ENCODE measurements at regions not wholly inside any gene's neighbourhood (a gene's known extent, or its start where the extent isn't known, plus 50 kb on each side); places are given as distances from the start of the nearest gene placed in this dataset.
"Not testable (repeated sequence)": the region's sequence is repeated elsewhere in the genome, so short reads cannot be mapped to it uniquely, and the experiment has no call there.

DNA sequence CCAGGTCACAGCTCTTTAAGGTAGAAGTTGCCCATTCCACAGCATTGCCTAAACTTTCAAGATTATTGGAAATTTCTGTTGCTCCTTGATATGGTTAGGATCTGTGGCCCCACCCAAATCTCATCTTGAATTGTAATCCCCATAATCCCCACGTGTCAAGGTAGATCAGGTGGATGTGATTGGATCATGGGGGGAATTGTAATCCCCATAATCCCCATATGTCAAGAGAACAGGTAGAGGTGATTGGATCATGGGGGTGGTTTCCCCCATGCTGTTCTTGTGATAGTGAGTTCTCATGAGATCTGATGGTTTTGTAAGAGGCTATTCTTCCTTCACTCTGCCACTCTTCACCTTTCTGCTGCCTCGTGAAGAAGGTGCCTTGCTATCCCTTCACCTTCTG lies 327.4 kb upstream of the MAP3K7 start:
- no peak for ATAC-seq

GRCh38 chr6:90913266-90913960 lies 326.5 kb upstream of the MAP3K7 start:
- DNase-seq (no peak), ATAC-seq (no peak)

More for the DNA sequence above, 327.4 kb upstream of the MAP3K7 start:
- no peak for DNase-seq

DNA sequence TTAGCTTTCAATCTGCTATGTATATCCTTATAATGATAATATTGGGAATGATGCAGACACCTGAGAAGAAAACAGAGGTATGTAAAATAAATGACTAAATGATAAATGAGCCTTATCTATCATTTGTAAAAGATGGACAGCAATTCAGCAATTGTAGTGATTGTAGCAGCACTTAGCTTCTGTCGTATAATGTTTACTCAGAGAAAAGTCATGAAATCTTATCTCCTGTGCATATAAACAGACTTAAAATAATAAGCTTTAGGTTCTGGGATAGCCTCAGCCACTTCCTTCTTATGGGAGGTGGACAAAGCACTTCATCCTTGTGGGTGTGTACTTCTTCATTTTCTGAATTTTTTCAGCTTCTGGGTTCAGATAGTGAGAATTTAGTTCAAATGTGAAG lies 324.8 kb upstream of the MAP3K7 start:
- no peak for ATAC-seq
- DNase-seq, result no peak

DNA sequence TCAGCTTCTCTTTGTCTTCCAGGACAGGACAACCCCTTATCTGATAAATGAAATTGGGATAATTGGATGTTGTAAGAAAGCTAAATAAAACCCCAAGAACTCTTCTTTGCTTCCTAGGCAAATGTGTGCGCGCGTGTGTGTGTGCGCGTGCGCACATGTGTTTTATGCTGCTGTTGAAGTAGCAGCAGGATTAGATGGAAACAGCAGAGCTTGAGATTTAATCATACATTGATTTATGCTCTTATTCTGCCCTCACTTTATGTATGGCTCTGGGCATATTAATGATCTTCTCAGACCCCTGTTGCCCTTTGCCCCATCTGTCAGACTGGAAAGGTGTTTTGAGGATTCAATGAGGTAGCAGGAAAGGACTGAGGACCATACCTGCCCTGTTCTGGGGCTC lies 324.0 kb upstream of the MAP3K7 start:
- ATAC-seq (no peak), DNase-seq (no peak)

GRCh38 chr6:90907931-90908655 lies 321.2 kb upstream of the MAP3K7 start:
- no peak for DNase-seq
- no peak for ATAC-seq

DNA sequence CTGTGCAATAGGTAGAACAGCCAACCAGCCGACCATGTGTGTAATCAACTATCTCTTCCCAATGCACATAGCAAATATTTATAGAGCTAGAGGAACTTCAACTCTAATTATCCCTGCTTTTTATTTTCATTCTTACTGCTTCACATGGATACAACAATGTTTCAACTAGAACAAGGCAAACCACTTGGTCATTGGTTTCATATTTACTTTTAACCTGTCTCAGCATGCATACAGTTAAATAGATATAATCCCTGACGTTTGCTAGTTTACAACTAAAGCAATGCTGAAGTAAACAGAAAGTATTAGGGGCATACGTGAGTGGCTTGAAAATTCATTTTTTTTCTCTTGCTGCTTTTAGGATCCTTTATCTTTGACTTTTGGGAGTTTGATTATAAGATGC lies 318.5 kb upstream of the MAP3K7 start:
- DNase-seq, result no peak
- ATAC-seq, result no peak

DNA sequence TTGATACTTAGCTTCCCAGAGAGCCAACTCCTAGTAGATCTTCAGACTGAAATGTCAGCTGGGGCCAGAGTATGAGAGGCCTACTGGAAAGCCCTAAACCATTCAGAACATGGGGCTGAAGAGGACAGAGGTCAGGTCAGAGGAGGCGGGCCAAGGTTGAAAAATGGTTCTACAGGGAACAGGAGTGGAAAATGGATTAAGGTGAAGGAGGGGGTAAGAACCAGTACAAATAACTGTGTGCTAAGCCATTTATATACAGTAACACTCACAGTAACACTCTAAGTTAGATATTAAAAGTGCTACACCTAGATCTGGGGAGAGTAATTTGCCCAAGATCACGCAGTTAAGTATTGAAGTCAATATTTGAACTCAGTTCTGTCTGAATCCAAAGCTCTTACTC lies 313.2 kb upstream of the MAP3K7 start:
- no peak for ATAC-seq
- DNase-seq, result no peak

DNA sequence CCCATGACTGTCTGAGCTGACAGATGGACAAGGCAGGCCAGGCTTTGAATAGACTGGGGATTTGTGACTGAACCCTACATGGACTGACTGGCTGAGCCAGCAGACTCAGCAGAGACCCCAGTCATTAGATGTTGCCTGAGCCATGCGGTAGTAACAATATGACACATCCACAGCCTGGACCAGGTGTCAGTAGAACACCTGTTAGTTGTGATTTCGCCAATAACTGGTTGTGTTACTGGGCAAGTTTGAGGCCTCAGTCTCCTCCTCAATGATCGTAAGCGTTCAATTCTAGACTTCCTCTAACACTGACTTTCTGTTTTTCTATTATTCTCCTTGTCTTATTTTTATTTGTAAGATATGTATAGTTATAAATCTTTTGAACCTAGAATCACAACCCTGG lies 311.9 kb upstream of the MAP3K7 start:
- ATAC-seq, result no peak

DNA sequence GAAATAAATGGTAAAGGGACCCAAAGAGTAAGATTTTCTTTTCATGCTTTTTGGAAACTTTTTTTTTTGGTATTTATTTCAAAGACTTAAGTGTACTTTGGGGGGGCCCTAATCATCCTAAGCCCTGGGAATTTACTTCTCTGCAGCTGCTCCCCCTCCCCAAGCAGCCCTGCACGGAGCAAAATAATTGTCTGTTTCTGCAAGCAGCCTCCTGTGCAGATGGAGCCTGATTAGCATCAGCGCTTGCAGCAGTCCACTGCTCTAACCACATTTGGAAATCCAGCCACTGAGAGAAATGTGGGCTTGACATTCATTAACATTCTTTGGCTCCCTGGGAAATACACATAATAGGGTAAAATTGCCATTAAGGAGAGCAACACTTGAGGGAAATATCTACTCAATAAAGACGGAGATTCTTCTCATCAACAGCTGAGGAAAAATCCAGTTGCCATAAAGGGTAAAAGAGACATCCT lies 309.2 kb upstream of the MAP3K7 start:
- DNase-seq, result no peak
- no peak for ATAC-seq

More for the DNA sequence above, 311.9 kb upstream of the MAP3K7 start:
- no peak for DNase-seq

- ATAC-seq (no peak), DNase-seq (no peak)
Observed at GRCh38 chr6:90895299-90896074, 308.6 kb upstream of the MAP3K7 start.

DNA sequence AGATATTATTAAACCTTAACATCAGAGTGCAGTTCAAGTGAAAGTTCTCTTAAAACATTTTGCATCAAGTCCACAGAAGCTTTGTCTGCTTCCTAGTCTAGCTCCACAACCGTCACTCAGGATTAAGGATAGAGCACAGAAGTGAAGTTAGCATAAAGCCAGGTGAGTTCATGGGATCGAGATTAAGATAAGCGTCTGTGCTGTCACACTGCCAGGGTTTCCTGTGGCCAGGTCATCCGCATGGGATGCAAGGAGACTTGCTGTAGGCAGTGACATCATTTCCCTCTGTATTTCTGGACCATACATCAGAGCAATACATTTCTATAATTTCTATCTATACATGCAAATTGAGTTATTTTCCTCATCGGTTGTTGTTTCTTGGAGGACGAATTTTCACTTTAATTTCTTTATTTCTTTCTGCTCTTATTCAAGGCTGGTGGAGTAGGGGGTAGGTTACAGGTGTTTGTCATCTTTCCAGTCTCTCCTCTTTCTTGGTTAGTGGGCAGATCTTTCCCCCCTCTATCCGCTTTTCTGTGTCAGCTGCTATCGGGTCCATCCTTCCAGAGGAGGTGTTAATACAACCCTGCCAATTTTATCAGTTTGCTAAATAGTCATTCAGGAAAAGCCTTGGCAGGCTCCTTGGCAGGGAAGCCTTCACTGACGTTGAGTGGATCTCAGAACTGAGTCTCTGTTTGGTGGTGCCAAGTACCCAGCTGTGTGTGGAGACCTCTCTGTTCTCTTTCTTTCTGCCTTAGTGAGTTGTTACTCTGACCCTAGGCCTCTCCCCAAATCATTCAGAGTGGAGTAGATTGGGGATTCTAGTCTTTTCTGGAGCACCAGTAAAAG lies 307.6 kb upstream of the MAP3K7 start:
- no peak for ATAC-seq
- DNase-seq, result no peak

DNA sequence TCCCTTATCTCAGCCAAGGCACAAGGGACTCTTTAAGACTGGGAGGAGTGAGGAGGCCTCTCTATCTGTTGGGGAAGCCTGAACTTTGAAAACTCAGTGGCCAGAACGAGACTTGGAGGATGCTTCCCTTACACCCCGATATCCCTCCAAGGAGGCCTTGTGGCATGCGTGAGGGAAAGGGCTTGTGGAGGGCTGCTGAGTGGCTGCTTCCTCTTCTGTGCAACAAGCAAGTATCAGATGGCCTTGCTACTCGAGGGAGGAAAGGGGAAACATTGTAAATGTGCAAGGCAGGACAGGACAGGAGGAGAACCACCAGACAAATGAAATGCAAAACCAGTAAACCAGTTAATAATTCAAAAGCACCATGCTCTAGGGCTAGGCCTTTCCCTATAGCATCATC lies 306.5 kb upstream of the MAP3K7 start:
- DNase-seq, result no peak
- no peak for ATAC-seq

- DNase-seq, result no peak
- no peak for ATAC-seq
Observed at GRCh38 chr6:90892271-90892670, 305.4 kb upstream of the MAP3K7 start.

DNA sequence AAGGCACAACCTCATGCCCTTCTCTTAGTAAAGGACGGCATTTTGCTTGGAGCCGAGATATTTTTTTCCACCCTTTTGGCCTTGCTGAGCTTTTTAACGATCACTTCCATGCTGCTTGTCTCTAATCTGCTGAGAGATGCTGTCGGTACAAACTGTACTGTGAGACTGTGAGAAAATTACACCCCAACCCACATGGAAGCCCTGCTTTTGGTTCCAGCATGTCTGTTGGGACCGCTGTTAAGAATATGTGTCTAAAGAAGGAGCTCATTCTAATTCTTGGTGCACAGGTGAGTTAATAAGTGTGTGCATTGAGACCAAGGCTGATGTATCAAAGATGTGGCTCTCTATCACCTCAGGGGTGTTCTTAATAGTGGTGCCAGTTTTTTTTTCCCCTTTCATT lies 304.5 kb upstream of the MAP3K7 start:
- DNase-seq (no peak), ATAC-seq (no peak)

GRCh38 chr6:90890683-90891330 lies 303.9 kb upstream of the MAP3K7 start:
- ATAC-seq, result no peak

GRCh38 chr6:90887764-90888163 lies 300.9 kb upstream of the MAP3K7 start:
- ATAC-seq (no peak), DNase-seq (no peak)

More at GRCh38 chr6:90890683-90891330, 303.9 kb upstream of the MAP3K7 start:
- no peak for DNase-seq

GRCh38 chr6:90885611-90886056 lies 298.8 kb upstream of the MAP3K7 start:
- DNase-seq (no peak), ATAC-seq (no peak)

GRCh38 chr6:90885137-90885536 lies 298.3 kb upstream of the MAP3K7 start:
- not testable (repeated sequence) for DNase-seq, ATAC-seq

DNA sequence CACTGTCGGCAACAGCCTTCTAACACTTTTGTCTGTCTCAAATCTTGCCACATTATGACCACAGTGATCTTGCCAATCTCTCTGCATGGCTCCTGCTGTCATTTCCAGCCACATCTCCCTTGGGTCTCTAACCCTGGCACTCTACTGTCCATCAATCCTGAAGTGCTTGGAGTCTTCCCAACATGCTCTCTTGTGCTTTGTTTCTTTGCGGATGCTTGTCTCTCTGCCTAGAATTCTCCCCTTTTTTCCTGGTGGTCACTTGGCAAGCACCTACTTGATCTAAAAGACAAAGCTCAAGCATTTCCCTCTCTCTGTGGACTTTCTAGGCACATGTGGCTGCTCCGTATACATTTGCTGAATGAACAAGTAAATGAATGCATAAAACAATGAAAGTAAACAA lies 290.7 kb upstream of the MAP3K7 start:
- no peak for DNase-seq
- ATAC-seq, result no peak

- DNase-seq (no peak), ATAC-seq (no peak)
Observed at GRCh38 chr6:90874931-90875330, 288.1 kb upstream of the MAP3K7 start.

DNA sequence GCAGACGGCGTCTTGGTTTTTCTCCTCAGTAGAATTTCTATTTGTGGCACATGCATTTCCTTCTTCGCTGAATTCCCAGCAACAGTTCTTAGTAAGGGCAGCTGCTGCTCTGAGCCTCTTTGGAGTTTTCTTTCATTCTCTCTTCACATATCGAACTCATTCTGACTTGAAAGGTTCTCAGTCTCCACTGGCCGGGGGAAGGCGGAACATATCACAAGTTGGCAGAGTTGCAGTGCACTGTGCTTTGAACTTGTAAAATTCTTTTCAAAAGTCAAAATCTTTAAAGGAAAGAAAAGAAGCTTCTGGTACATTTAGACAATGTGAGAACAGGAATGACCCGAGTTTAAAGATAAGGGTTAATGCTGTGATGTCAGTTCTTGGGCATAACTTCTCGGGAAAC lies 286.1 kb upstream of the MAP3K7 start:
- ATAC-seq (no peak), DNase-seq (no peak)

Data from stimulated activated naive CD8-positive, alpha-beta T cell treated with anti-CD3 and anti-CD28 coated beads, Interleukin-15, Interleukin-2, amounts not matched to agents 100 U/mL and 50 U/mL, for 24 hours (primary cell).